HL-60 (cell line): ENCODE measurements at regions not wholly inside any gene's neighbourhood (a gene's known extent, or its start where the extent isn't known, plus 50 kb on each side); places are given as distances from the start of the nearest gene placed in this dataset.

Source experiments
- CTCF ChIP-seq: IDR thresholded peaks from one replicate; pipeline ENCODE4 v1.5.1; 2011; ENCODE audit warnings: low read length, control low read depth, inconsistent platforms; ENCODE audit not compliant: insufficient read depth
- POLR2AphosphoS5 ChIP-seq: IDR thresholded peaks from 2 replicates; pipeline ENCODE4 v1.6.1; 2012; ENCODE audit warnings: low read depth
- REST ChIP-seq: IDR thresholded peaks from 2 replicates; pipeline ENCODE4 v1.6.1; 2012; ENCODE audit warnings: low read depth; ENCODE audit not compliant: insufficient replicate concordance

GRCh38 chr12:105596731-105597130 lies 266.2 kb downstream of the C12orf75 start:
- TF ChIP-seq CTCF (no peak), POLR2AphosphoS5 (no peak), REST (no peak)
